HUDEP-2 (cell line): ENCODE measurements at regions not wholly inside any gene's neighbourhood (a gene's known extent, or its start where the extent isn't known, plus 50 kb on each side); places are given as distances from the start of the nearest gene placed in this dataset.
"Not testable (repeated sequence)": the region's sequence is repeated elsewhere in the genome, so short reads cannot be mapped to it uniquely, and the experiment has no call there.

Experiments used
- DNase-seq, 76 experiments: peaks; one replicate each; lab custom pipeline; 2025; ENCODE audit not compliant: unreplicated experiment in 76 of 76; lab: John Stamatoyannopoulos, UW

GRCh38 chr17:59493867-59494266 lies 71.5 kb upstream of the DHX40 start:
- no peak for DNase-seq

- no peak for DNase-seq
Measured at GRCh38 chr17:59494757-59495368, 70.5 kb upstream of the DHX40 start.

- DNase-seq, result no peak
Measured at GRCh38 chr17:59496178-59496577, 69.2 kb upstream of the DHX40 start.

GRCh38 chr17:59498530-59499307 lies 66.7 kb upstream of the DHX40 start:
- no peak for DNase-seq

- not testable (repeated sequence) for DNase-seq
Measured at GRCh38 chr17:59500086-59500655, 65.2 kb upstream of the DHX40 start.

- no peak for DNase-seq
Measured at GRCh38 chr17:59501690-59502089, 63.7 kb upstream of the DHX40 start.

GRCh38 chr17:59502800-59503199 lies 62.6 kb upstream of the DHX40 start:
- DNase-seq, result no peak

GRCh38 chr17:59503500-59503899 lies 61.9 kb upstream of the DHX40 start:
- DNase-seq, result no peak

- DNase-seq, result no peak
Measured at GRCh38 chr17:59504821-59505220, 60.6 kb upstream of the DHX40 start.

GRCh38 chr17:59505610-59506276 lies 59.7 kb upstream of the DHX40 start:
- no peak for DNase-seq

GRCh38 chr17:59506894-59507726 lies 58.3 kb upstream of the DHX40 start:
- DNase-seq, result no peak

- DNase-seq, result no peak
Measured at GRCh38 chr17:59508999-59509625, 56.3 kb upstream of the DHX40 start.

GRCh38 chr17:59510611-59511010 lies 54.8 kb upstream of the DHX40 start:
- DNase-seq, result no peak

GRCh38 chr17:59511726-59512125 lies 53.7 kb upstream of the DHX40 start:
- DNase-seq, result no peak

- no peak for DNase-seq
Measured at GRCh38 chr17:59512844-59513385, 52.5 kb upstream of the DHX40 start.

GRCh38 chr17:59513934-59514841 lies 51.2 kb upstream of the DHX40 start:
- DNase-seq, result peak in 3 of 76 experiments; percentile 2 to 7 (median 6)
